PC-9 (cell line): ENCODE measurements at regions not wholly inside any gene's neighbourhood (a gene's known extent, or its start where the extent isn't known, plus 50 kb on each side); places are given as distances from the start of the nearest gene placed in this dataset.

Experiments
- BruUV-seq: library from RNA; stranded (reverse); fragments of 400-500 nt; replicated peaks from 2 replicates; lab custom pipeline; 2021; lab: Mats Ljungman, UMichigan
- CTCF ChIA-PET: fragments of 300-600 bp; sonication (Branson Sonifier 250); formaldehyde crosslinking; loops from one replicate; lab custom pipeline; 2022; ENCODE audit warnings: antibody characterized with exemption; lab: Charles Lee
- POLR2A ChIA-PET: fragments of 300-600 bp; sonication (Branson Sonifier 250); formaldehyde crosslinking; loops from one replicate; lab custom pipeline; 2022; ENCODE audit warnings: antibody characterized with exemption; ENCODE audit not compliant: unreplicated experiment; lab: Charles Lee
- DNase-seq, 2 experiments: peaks; one replicate each; pipeline versions ENCODE4 v3.0.0 to v3.0.0-alpha.2; 2015 to 2022; ENCODE audit warnings: mixed read lengths in 1 of 2
- H2AFZ ChIP-seq: fragments of 200-600 bp; sonication (generic); 2 replicates; pipeline ENCODE4 v1.8.1; 2017; ENCODE audit warnings: antibody characterized with exemption
- H3F3A ChIP-seq: fragments of 200-600 bp; sonication (generic); 2 replicates; pipeline ENCODE4 v1.8.1; 2017; ENCODE audit warnings: antibody characterized with exemption, mild to moderate bottlenecking, low read depth; ENCODE audit not compliant: insufficient read depth
- H3K27ac ChIP-seq: fragments of 200-600 bp; sonication (generic); 2 replicates; pipeline ENCODE4 v1.6.1; 2016; ENCODE audit warnings: mixed run types
- H3K27me3 ChIP-seq: fragments of 200-600 bp; sonication (generic); 2 replicates; pipeline ENCODE4 v1.6.1; 2016; ENCODE audit warnings: low read depth, mixed run types; ENCODE audit not compliant: insufficient read depth
- H3K36me3 ChIP-seq: fragments of 200-600 bp; sonication (generic); 2 replicates; pipeline ENCODE4 v1.6.1; 2016; ENCODE audit warnings: low read depth, mixed run types
- H3K4me1 ChIP-seq: fragments of 200-600 bp; sonication (generic); replicated peaks from 2 replicates; pipeline ENCODE4 v1.6.1; 2016; ENCODE audit warnings: mixed run types; ENCODE audit not compliant: insufficient read depth
- H3K4me2 ChIP-seq: fragments of 200-600 bp; sonication (generic); 2 replicates; pipeline ENCODE4 v1.6.1; 2017; ENCODE audit warnings: mixed run types
- H3K4me3 ChIP-seq: fragments of 200-600 bp; sonication (generic); 2 replicates; pipeline ENCODE4 v1.6.1; 2016; ENCODE audit warnings: mixed run types
- H3K79me2 ChIP-seq: fragments of 200-600 bp; sonication (generic); 2 replicates; pipeline ENCODE4 v1.6.1; 2017; ENCODE audit warnings: low read depth, mixed run types
- H3K9me2 ChIP-seq: fragments of 200-600 bp; sonication (generic); 2 replicates; pipeline ENCODE4 v1.8.1; 2017; ENCODE audit warnings: mild to moderate bottlenecking; ENCODE audit not compliant: insufficient read depth
- H3K9me3 ChIP-seq: fragments of 200-600 bp; sonication (generic); 2 replicates; pipeline ENCODE4 v1.8.1; 2016; ENCODE audit warnings: low read depth; ENCODE audit not compliant: insufficient read depth
- H4K20me1 ChIP-seq: fragments of 200-600 bp; sonication (generic); 2 replicates; pipeline ENCODE4 v1.8.1; 2017; ENCODE audit not compliant: insufficient read depth
- CTCF ChIP-seq: fragments of 200-600 bp; sonication (generic); conservative IDR thresholded peaks from 2 replicates; pipeline ENCODE4 v1.6.1; 2017; ENCODE audit warnings: mixed run types, antibody characterized with exemption, mild to moderate bottlenecking, moderate library complexity
- EZH2 ChIP-seq: fragments of 200-600 bp; sonication (generic); IDR thresholded peaks from 2 replicates; pipeline ENCODE4 v1.8.0; 2017; ENCODE audit warnings: antibody characterized with exemption, low read depth
- intact Hi-C: fragments of 100-400 bp; cut with micrococcal nuclease; formaldehyde crosslinking; loops from one replicate; pipeline ENCODE4 v1.10.0; 2022; ENCODE audit not compliant: unreplicated experiment

DNA sequence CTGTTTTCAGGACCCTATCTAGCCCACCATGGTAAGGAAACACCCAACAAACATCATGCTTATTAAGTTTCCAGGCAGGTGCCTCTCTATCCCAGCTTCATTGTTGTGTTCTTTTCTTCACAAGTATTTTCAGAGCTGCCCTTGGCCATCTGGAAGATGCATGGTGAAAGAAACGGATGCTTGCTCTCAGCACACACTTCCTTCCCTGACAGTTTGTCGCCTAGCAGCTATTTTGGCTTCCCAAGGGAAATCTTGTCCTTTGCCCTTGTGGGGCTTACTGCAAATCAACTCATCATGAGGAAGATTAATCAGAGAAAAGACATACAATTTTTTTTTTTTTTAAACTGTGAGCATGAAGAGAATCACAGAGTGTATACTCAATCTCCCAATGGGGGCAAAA is 128.8 kb downstream of the ASMT start:
- no peak overlapping the region for H2AFZ ChIP-seq
- no peaks in the 10 kb centered on the region for H3K4me1 ChIP-seq
- H3K27ac ChIP-seq, result no peak overlapping the region
- no peak overlapping the region for H3K4me3 ChIP-seq
- no peaks in the 10 kb centered on the region for H3K79me2 ChIP-seq
- intact Hi-C loops, result no loop called here
- no peak for DNase-seq
- H3K9me3 ChIP-seq, result no peaks in the 10 kb centered on the region
- peaks cover 52% of the 10 kb centered on the region for H3K27me3 ChIP-seq
- POLR2A ChIA-PET, result no interaction called here
- no peaks in the 10 kb centered on the region for H3K9me2 ChIP-seq
- CTCF ChIA-PET, result no interaction called here
- H3K36me3 ChIP-seq, result no peaks in the 10 kb centered on the region
- no peak for TF ChIP-seq CTCF
- TF ChIP-seq EZH2, result no peak
- H3F3A ChIP-seq, result no peaks in the 10 kb centered on the region
- no peaks in the 10 kb centered on the region for H4K20me1 ChIP-seq
- no peak overlapping the region for H3K4me2 ChIP-seq
- BruUV-seq, result no TSS peak

- H3K79me2 ChIP-seq, result no peaks in the 10 kb centered on the region
- H3K36me3 ChIP-seq, result no peaks in the 10 kb centered on the region
- H3F3A ChIP-seq, result no peaks in the 10 kb centered on the region
- no TSS peak for BruUV-seq
- H3K4me1 ChIP-seq, result no peaks in the 10 kb centered on the region
- DNase-seq, result no peak
- intact Hi-C loops, result no loop called here
- POLR2A ChIA-PET, result no interaction called here
- CTCF ChIA-PET, result no interaction called here
- H3K27ac ChIP-seq, result no peak overlapping the region
- H3K4me2 ChIP-seq, result no peak overlapping the region
- H3K4me3 ChIP-seq, result no peak overlapping the region
- TF ChIP-seq CTCF, result no peak
- no peak for TF ChIP-seq EZH2
- H3K9me2 ChIP-seq, result no peaks in the 10 kb centered on the region
- peaks cover 78% of the 10 kb centered on the region for H3K27me3 ChIP-seq
- H2AFZ ChIP-seq, result no peak overlapping the region
- H4K20me1 ChIP-seq, result no peaks in the 10 kb centered on the region
- H3K9me3 ChIP-seq, result no peaks in the 10 kb centered on the region
These were observed 133.5 kb downstream of the ASMT start for GRCh38 chrX:1748408-1748807.

DNA sequence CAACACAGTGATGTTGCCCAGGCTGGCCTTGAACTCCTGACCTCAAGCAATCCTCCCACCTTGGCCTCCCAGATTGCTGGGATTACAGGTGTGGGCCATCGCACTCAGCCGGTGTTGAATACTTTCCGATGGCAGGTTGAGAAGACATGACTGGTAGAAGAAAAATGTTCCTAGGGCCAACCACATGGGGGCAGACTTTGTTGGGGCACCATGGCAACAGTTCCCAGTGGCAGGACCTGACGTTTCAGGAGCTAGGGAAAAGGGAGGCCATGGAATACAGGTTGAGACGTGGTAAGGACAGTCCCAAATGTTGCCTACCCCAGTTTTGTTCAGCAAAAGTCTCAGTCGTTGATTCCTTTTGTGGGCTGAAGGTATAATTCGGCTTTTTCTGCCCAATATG is 134.6 kb downstream of the ASMT start:
- no peak overlapping the region for H3K4me2 ChIP-seq
- H3K4me1 ChIP-seq, result no peaks in the 10 kb centered on the region
- H3K4me3 ChIP-seq, result no peak overlapping the region
- intact Hi-C loops, result no loop called here
- no peak overlapping the region for H2AFZ ChIP-seq
- no TSS peak for BruUV-seq
- CTCF ChIA-PET, result no interaction called here
- no peak overlapping the region for H3K27ac ChIP-seq
- POLR2A ChIA-PET, result no interaction called here
- no peaks in the 10 kb centered on the region for H4K20me1 ChIP-seq
- H3K36me3 ChIP-seq, result no peaks in the 10 kb centered on the region
- H3K79me2 ChIP-seq, result no peaks in the 10 kb centered on the region
- peaks cover 77% of the 10 kb centered on the region for H3K27me3 ChIP-seq
- H3F3A ChIP-seq, result no peaks in the 10 kb centered on the region
- no peak for TF ChIP-seq CTCF
- no peak for TF ChIP-seq EZH2
- H3K9me2 ChIP-seq, result no peaks in the 10 kb centered on the region
- H3K9me3 ChIP-seq, result no peaks in the 10 kb centered on the region
- DNase-seq, result no peak
